ENCODE measurements at regions not wholly inside any gene's neighbourhood (a gene's known extent, or its start where the extent isn't known, plus 50 kb on each side); places are given as distances from the start of the nearest gene placed in this dataset.

- Histone ChIP-seq H3K36me3 (no peaks in the 10 kb centered on the region), H3K27me3 (no peaks in the 10 kb centered on the region), H3K4me3 (no peak overlapping the region), H3K27ac (no peak overlapping the region), H3K9me3 (no peaks in the 10 kb centered on the region), H3K4me1 (no peaks in the 10 kb centered on the region)
- ATAC-seq, result no peak
- intact Hi-C loops (cut with DNase I), result no loop called here
- DNase-seq, result no peak
- TF ChIP-seq, protein P1, sequence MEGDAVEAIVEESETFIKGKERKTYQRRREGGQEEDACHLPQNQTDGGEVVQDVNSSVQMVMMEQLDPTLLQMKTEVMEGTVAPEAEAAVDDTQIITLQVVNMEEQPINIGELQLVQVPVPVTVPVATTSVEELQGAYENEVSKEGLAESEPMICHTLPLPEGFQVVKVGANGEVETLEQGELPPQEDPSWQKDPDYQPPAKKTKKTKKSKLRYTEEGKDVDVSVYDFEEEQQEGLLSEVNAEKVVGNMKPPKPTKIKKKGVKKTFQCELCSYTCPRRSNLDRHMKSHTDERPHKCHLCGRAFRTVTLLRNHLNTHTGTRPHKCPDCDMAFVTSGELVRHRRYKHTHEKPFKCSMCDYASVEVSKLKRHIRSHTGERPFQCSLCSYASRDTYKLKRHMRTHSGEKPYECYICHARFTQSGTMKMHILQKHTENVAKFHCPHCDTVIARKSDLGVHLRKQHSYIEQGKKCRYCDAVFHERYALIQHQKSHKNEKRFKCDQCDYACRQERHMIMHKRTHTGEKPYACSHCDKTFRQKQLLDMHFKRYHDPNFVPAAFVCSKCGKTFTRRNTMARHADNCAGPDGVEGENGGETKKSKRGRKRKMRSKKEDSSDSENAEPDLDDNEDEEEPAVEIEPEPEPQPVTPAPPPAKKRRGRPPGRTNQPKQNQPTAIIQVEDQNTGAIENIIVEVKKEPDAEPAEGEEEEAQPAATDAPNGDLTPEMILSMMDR (IDR thresholded peaks at IDR 0.05), result no peak
- TF ChIP-seq POLR2A (IDR thresholded peaks at IDR 0.05), result no peak
Observed at GRCh38 chr12:82567688-82568087, 119.0 kb upstream of the TMTC2 start.

DNA sequence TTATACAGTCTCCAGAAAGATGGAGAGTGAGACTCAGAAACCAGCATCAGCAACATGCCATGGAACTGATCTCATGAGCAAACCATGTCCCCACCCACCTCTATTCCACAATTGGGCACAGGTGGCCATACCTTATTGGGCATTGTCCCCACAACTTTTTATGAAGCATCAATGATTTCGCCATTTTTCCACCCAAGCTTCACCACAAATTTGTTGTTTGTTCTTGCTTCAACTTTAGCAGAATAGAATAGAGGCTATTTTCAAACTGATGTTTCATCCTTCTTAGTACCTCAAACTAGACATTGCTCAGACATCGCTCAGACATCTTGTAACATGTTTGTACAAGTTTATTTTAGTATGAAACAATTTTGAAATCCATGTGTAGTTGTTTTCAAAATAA, 112.5 kb upstream of the TMTC2 start:
- no peaks in the 10 kb centered on the region for H3K4me1 ChIP-seq
- 54 to 86% (median 74%) methylated on average over 2 of the region's 2 CpGs for WGBS, 4 donors
- intact Hi-C loops (cut with DNase I), result no loop called here
- ATAC-seq (no peak), DNase-seq (no peak)
- no peak overlapping the region for H3K4me3 ChIP-seq
- H3K27ac ChIP-seq, result no peak overlapping the region
- H3K27me3 ChIP-seq, result no peaks in the 10 kb centered on the region
- no peaks in the 10 kb centered on the region for H3K36me3 ChIP-seq
- no peak for TF ChIP-seq POLR2A (IDR thresholded peaks at IDR 0.05)
- TF ChIP-seq, protein P1 (IDR thresholded peaks at IDR 0.05), result no peak
- H3K9me3 ChIP-seq, result no peaks in the 10 kb centered on the region

GRCh38 chr12:82578725-82579124, 108.0 kb upstream of the TMTC2 start:
- intact Hi-C loops (cut with DNase I), result no loop called here
- Histone ChIP-seq H3K36me3 (no peaks in the 10 kb centered on the region), H3K9me3 (no peaks in the 10 kb centered on the region), H3K4me3 (no peak overlapping the region), H3K4me1 (no peaks in the 10 kb centered on the region), H3K27me3 (no peaks in the 10 kb centered on the region), H3K27ac (no peak overlapping the region)
- no peak for ATAC-seq
- 93 to 99% (median 96%) methylated on average over 2 of the region's 2 CpGs for WGBS, 4 donors
- TF ChIP-seq, protein P1 (IDR thresholded peaks at IDR 0.05), result no peak
- no peak for TF ChIP-seq POLR2A (IDR thresholded peaks at IDR 0.05)
- DNase-seq, result no peak

DNA sequence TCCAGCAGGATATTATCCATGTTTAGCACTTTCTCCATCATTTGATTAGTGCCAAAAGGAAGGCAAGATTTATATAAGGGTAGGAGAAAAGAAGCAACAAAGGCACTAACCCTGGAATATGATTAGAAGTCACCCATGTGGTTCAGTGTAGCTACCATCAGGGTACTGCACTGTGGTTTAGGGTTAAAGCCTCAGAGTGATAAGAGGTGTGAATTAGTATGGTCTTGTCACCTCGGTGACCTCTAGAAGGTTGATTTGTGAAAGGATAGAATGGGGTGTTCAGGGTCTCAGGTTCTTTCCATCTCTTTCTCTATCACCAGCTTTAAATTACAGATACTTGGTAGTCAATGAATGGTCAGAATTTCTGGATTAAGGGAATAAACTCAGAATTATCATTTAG, 103.0 kb upstream of the TMTC2 start:
- Histone ChIP-seq H3K27ac (no peak overlapping the region), H3K36me3 (no peaks in the 10 kb centered on the region), H3K27me3 (no peaks in the 10 kb centered on the region), H3K9me3 (peaks cover 0 to 23% (median 9%) of the 10 kb centered on the region in 12 donors), H3K4me1 (no peaks in the 10 kb centered on the region), H3K4me3 (no peak overlapping the region)
- DNase-seq (no peak), ATAC-seq (no peak)
- intact Hi-C loops (cut with DNase I), result no loop called here
- no peak for TF ChIP-seq POLR2A (IDR thresholded peaks at IDR 0.05)
- TF ChIP-seq, protein P1 (IDR thresholded peaks at IDR 0.05), result no peak
- WGBS, 4 donors, result 35 to 62% (median 42%) methylated on average over 1 of the region's 1 CpG

All from heart left ventricle (tissue), 16 donors.